ENCODE measurements at regions not wholly inside any gene's neighbourhood (a gene's known extent, or its start where the extent isn't known, plus 50 kb on each side); places are given as distances from the start of the nearest gene placed in this dataset.

DNA sequence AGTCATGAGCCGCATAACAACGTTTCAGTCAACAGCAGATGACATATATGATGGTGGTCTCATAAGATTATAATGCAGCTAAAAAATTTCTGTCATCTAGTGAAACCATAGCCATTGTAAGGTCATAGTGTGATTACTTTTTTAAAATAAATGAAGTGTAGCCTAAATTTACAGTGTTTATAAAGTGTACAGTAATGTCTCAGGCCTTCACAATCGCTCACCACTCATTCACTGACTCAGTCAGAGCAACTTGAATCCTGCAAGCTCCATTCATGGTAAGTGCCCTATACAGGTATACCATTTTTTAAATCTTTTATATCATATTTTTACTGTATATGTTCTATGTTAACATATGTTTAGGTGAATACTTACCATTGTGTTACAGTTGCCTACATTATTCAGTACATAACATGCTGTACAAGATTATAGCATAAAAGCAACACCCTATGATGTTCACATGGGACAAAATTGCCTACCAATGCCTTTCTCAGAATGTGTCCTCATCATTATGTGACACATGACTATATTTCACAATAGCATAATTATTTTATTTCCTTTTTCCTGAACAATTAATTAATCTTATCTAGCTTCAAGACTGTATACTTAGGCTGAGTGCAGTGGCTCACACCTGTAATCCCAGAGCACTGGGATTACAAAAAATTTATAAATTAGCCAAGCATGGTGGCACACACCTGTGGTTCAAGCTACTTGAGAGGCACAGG is 1115.9 kb upstream of the ZEB2 start:
- DNase-seq, result no peak

DNA sequence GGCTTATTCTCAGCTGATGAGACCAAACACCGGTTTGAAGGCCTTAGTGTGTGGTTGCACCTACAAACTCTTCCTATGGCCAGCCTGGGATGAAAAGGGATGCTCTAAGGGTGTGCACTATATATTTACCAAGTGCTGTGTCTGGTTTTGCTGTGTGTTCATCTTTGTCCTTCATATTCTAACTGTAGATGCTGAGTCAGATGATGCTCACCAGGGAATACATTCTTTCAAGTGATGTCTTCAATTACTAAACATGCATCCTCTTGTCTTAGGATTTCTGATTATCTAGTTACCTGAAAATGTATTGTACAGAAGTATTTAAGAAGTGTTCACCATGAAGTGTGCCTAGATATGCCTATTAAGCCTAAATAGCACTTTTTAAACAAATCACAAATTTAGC is 1111.6 kb upstream of the ZEB2 start:
- DNase-seq, result no peak

DNA sequence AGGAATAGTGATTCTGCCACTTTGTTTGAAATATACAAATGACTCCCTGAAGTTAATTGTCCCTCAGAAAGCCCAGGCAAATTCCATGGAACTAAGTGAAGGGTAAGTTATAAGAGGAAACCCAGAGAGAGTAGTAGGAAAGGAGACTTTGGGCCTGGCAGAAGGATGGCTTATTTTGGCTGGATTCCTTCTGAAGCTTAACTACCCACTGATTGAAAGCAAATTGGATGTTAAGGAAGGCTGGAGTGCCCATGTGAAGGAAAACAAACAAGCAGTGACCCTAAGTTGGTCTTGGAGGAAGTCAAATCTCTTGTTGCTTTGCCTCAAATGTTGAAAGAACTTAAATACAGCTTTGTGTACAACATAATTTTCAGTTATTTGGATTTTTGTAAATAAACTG is 1106.4 kb upstream of the ZEB2 start:
- no peak for DNase-seq

DNA sequence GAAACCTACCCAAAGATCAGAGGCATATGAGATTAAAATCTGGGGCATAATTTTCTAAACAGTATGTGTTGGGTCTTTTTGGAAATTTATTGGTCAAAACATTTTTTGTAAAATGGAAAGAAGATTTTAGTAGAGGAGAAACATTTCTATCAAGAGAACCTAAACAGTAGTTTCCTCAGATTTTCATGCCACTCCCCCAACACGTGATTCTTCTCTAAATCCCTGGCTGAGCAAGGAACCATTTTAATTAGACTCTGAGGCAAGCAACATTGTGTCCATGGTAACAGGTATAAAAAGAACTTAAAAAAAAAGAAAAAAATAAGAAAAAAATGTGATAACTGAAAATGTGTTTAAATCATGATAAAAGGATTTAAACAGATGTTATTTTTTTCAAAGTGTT is 1105.2 kb upstream of the ZEB2 start:
- DNase-seq, result no peak

DNA sequence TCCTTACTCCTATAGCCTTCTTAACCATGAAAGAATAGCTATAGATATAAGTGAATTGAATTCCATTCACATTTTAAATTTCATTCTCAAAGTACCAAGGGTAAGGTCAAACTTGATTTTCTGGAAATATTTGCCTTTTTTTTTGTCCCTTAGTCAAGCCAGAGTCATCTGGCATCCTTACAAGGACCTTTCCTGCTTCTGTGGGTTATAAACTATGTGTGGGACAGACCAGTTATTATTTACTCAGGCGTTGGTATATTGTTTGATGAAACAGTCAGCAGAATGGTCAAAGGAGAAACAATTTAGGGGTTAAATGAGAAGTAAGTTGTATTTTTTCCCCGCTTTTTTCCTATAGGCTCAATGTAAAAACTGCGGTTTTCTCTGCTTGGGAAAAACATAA is 1103.2 kb upstream of the ZEB2 start:
- DNase-seq, result no peak

DNA sequence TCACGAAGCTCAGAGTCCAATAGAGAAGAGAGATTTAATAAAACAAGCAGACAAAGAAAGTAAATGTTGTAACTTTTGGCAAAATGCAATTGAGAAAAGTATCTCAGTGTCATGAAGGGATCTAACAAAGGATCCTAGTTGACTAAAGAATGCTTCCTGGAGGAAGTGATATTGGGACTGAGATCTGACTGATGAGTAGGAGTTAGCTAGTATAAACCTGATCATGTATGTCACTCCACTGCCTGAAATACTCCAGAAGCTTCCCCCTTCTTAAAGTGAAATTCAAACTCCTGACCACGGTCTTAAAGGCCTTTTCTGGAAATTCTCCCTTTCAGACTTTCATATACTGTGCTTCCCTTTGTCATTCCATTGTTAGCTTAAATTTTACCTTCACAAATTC is 1102.4 kb upstream of the ZEB2 start:
- DNase-seq, result no peak

DNA sequence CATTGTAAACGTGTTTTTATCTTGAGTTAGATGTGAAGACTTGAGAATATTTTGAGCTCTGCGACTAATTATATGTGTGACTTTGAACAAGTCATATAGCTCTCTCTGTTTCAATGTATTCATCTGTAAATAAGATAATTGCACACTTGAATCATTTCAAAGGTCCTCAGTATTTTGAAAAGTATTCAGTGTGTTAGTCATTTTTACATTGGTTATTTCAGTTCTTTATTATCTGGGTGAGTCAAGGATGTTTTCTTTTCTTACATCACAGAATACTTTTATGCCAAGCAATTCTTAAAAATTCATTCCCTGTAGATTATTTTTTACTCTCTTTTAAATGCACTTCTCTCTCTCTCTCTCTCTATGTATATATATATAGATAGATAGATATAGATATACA is 1098.0 kb upstream of the ZEB2 start:
- DNase-seq, result no peak

DNA sequence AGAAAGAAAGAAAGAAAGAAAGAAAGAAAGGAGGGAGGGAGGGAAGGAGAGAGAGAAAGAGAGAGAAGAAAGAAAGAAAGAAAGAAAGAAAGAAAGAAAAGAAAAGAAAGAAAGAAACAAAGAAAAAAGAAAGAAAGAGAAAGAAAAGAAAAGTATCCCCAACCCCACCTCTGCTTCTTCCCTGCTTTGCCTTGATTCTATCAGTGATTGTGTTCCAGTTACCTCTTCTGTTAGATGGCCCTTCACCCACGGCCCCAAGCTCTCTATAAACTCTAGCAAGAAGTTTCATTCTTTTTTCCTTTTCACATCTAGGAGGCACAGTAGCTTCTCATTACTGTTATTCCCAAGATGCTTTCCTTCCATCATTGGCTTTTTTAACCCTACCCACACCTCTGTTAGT is 1097.5 kb upstream of the ZEB2 start:
- no peak for DNase-seq

DNA sequence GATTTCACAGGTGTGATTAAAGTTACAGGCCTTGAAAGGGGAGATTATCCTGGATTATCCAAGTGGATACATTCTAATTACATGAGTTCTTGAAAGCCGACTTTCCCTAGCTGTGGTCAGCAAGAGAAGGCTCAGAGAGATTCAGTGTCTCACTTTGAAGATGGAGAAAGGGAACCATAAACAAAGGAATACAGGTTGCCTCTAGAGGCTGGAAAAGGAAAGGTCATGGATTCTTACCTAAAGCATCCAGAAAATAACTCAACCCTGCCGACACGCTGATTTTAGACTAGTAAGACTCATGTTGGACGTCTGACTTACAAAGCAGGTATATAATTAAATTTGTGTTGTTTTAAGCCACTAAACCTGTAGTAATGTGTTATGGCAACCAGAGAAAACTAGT is 1095.7 kb upstream of the ZEB2 start:
- DNase-seq, result no peak

DNA sequence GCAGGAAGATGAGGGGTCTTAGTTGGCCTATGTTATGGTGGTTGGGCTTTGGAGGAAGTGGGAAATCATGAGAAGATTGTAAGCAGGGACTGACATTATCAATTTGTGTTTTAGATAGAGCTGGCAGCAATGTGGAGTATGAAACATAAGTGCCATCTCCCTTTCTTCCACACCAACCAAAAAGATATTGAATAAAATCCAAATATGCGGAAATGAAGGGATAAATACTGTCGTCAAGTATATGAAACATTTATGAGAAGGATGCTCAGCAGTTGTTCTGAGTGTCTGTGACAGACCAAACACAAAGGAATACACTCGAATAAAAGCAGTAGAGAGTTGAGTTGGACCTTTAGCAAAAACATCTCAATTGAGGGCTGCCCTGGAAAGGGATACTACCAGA is 1090.0 kb upstream of the ZEB2 start:
- DNase-seq, result no peak

DNA sequence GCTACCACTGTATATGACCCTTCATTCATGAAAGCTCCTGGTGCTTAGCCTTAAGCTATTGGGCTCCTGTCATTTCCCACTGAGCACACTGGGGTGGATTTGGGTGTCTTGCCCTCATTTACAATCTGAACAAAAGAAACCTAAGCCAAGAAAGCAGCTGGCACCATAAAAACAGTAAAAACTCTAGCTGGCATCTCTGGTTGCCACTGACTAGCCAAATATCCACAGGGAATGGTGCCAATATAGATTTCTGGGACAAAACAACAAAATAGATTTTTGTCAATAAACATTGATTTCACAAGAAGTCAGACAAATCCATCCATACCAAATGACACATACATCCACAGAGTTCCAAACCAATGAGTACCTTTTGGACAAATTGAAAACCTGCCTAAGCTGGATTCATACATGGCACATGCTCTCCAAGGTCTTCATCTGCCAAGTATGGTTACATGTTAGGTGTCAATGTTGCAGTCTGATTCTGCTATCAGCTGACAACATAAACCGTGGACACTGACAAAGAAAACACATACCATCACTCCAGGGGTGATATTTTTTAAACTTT is 1081.5 kb upstream of the ZEB2 start:
- no peak for DNase-seq

DNA sequence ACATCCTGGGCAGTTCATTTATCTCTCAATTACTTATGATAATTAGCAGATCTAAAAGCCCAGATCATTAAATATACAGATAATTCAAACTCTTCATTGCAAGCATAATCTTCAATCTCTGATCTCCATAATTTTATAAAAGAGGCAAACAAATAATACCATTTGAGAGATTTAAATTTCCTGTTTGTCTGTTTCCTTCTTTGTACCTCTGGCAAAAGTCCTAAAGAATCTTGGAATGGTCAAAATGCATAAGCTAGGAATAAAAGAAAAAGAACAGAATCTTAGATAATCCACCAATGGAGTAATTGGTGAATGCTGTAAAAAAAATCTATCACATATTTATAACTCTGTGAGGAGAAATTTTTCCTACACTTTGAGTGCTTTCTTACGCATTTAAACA is 1080.9 kb upstream of the ZEB2 start:
- DNase-seq, result no peak

DNA sequence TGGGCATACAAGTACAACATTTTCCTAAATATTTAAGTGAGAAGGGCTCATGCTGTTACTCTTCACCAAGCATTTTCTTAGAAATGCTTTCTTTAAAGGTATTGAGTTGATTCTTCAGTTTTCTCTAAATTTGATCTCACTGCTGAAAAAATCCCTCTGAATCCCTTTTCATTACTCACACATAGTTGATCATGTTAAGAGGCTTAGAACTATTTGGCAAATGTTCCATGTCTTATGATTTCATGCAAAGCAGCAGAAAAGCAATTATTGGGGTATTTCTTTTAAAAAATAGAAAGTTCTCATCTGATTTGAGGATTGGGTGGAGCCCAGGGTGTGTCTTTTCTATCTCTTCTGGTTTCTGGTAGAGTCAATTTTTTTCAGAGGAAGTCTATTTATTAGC is 1079.8 kb upstream of the ZEB2 start:
- no peak for DNase-seq

DNA sequence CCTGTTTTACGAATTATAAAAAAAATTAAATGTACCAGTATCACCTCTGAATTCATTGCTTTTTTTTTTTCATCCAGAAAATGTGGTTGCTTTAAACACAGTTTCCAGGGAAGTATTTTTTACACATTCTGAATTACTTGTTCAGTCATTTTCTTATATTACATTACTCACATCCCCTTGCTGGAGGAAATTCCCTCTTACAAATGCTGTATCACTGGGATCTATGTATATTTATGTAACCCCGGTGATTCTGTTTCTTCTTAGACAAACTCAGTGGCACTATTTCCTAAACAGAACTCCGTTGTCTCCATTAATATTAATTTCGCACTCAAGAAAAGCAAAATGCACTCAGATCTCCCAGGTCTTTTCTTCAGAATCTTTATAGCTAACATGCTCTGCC is 1078.5 kb upstream of the ZEB2 start:
- DNase-seq, result no peak

DNA sequence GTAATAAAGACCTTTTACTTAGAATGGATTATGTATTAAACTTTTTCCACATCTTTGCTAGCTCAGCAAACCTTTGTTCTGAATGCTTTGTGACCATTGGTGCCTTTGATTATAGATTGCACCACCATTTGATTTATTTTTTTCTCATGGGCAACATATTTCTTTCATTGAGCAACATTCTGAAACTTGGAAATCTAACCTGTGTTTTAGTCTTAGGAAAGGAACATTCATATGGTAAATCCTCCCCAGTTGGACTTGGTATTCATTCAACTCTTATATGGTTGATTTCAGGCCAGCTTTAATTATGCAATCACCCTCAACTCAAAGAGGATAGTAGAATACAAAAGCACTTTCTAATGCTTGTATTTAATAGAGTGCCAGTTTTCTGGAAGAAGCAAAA is 1077.9 kb upstream of the ZEB2 start:
- DNase-seq, result no peak

DNA sequence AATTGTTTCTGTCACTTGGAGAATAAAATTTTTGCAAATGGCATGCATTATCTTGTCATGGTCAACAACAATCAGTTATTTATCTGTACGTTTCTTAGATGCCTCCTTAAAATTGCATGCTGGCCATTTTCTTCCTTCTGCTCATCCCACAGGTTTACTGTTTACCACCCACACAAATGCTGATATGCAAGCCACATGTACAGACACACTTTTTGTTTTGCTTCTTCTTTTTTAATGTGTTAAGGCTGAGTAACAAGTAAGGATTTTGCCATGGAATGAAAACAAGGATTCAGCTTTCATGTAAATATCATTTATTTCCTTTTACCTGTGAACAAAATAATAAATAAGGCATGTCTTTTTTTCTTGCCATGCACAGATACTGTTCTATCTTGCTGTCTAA is 1077.1 kb upstream of the ZEB2 start:
- DNase-seq, result no peak

DNA sequence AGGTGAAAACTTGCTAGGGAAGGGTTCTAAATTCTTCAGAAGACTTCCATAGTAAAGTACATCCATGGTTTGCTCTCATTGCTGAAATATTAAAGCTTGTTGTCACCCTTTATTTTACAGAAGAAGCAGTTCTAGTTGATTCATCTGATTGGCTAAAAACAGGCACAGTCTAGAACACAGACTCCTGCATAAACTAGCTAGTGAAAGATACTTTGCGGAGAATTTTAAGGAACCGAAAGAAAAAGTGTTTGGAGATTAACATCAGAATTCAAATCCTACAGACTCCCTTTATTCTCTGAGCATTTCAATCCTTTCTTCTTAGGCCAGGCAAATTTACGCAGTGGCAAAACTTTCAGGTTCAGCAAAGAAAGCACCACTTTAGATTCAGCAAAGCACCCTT is 1076.5 kb upstream of the ZEB2 start:
- DNase-seq, result no peak

DNA sequence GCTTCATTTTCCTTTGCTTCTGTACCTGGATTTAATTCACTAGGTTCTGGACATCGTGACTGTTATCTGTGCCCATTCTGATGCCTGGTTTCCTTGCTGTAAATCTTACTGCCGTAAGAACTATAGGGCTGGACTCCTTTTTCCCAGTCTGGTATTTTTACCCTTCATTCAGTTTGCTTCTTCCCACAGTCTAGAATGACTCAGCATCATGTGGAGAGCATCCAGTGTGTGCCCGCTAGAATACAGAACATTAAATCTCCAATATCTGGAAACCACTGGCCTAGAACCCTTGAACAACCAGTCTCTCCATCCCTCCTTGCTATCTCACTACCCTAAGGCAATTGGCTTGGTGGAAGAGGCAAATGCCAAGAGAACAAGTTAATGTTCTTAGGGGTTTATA is 1075.4 kb upstream of the ZEB2 start:
- DNase-seq, result no peak

DNA sequence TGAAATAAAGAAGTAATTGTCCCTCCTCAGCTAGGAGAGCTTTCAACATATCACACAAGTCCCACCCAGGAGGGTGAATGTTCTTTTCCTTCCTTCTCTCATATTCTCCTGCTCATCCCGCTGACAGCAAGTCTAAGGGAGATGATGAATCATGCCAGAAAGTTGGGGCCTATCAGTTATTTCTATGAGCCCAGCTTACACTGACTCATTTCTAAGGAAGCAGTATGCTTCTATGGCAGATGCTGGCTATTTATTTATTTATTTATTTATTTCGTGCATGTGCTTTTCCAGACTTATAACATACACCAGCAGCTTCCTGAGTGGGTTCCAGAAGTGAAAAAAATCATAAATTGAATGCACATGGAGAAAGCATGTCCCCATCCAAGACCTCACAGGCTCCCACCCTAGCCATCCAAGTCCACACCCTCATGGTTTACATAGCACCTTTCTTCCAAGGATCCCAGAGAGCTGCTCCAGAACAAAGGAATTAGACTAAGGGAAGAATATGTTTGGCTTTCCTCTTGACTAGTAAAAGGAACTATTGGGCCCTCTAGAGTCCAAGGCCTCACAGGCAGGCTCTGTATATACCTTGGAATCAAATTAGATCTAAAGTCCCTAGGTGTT is 1074.2 kb upstream of the ZEB2 start:
- DNase-seq, result no peak

DNA sequence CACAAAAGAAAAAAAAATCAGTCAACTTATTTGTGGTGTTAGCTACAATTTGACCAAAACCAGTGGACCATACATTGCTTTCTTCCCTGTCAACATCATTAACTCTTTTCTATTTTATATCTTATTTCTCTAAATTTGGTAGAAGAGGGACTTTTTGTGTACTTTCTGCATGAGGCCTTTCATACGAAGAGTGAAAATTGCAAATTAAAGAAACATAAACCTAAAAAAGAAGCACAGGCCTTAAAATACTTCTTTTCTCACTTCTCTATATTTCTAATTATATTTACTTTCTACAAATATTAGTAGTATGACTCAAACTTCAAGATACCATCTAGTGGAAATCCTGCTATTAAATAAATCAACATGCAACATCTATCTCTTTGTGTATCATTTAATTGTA is 1073.4 kb upstream of the ZEB2 start:
- no peak for DNase-seq

DNA sequence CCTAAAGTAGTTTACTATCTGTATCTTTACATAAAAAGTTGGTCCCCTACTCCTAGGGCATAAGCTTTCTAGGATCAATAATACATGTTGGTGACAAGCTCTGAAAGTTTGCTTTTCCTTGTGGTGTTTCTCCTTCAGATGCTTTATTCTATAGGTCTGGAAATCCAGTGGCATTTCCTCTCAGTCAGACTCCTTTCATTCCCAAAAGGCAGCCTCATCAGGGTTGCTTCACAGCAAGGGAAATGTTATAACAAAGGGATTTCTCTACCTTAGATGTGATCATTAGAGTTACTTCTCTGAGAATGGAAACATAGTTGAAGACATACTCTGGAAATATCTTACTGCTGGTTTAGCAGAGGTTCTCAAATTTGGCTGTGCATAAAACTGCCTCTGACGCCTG is 1072.4 kb upstream of the ZEB2 start:
- no peak for DNase-seq

DNA sequence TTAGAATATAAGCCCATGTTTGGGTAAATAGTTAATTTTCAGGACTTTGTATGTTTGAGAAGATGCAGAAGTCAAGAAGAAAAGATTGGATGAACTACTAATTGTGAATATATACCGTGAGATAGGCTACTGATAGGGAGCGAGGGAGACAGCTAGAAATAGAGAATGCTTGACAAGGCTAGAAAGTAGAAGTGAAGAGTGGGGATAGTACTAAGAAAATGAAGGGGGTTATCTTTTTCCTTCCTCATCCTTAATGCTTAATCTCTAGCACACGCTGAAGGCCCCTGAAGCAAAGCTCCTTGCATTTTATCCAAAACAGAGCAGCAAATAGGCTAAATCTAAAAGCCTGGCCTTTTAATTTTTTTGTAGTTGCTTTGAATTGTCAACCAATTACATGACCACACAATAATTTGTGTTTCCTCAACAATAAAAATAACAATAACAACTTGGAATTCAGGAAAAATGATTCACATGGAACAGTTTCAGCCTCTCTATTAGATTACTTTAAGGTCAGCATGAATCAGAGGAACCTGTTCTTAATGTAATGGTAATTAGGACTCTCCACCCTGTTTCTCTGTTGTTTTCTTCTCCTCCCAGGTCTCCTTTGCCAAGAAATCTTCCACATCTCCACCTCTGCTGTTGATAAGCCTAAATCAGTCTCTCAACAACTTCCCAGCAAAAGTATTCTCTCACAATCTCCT is 1071.3 kb upstream of the ZEB2 start:
- no peak for DNase-seq

DNA sequence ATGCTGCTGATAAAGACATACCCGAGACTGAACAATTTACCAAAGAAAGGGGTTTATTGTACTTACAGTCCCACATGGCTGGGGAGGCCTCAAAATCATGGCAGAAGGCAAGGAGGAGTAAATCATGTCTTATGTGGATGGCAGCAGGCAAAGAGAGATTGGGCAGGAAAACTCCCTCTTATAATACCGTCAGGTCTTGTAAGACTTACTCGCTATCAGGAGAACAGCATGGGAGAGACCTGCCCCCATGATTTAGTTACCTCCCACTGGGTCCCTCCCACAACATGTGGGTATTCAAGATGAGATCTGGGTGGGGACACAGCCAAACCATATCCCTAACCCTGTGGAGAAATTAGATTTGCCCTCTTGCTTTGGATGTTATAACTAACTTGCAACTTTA is 1068.0 kb upstream of the ZEB2 start:
- no peak for DNase-seq

DNA sequence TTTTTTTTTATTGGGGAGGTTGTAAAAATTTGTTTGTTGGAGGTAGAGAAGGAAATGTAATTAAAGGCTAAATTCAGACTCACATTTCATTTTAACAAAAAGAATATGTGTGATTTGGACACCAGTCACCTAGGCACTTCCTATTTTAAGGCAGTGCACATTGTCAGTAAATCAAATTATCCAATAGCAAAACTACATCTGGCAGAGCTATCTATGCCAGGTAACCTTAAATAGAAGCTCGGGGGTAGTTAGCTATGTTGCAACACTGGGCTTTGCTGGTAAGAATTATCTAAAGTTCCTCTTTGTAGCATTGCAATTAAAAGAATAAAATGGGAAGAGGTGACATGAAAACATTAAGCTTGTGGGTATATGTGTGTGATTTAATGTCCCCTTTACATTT is 1064.4 kb upstream of the ZEB2 start:
- DNase-seq, result no peak
